OCI-LY1 (cell line): ENCODE measurements at regions not wholly inside any gene's neighbourhood (a gene's known extent, or its start where the extent isn't known, plus 50 kb on each side); places are given as distances from the start of the nearest gene placed in this dataset.

Source experiments
- H2AFZ ChIP-seq: fragments of 200-600 bp; sonication (generic), shearing (Covaris generic); 2 replicates; pipeline ENCODE4 v1.6.0; 2014; ENCODE audit warnings: antibody characterized with exemption, mild to moderate bottlenecking, low read length
- H3F3A ChIP-seq: fragments of 200-600 bp; sonication (generic), shearing (Covaris generic); 2 replicates; pipeline ENCODE4 v1.6.0; 2014; ENCODE audit warnings: mild to moderate bottlenecking, antibody characterized with exemption, low read length, moderate library complexity; ENCODE audit not compliant: insufficient read depth
- H3K27ac ChIP-seq: fragments of 200-600 bp; sonication (generic); 2 replicates; pipeline ENCODE4 v1.5.1; 2014; ENCODE audit warnings: low read length, mixed run types, mild to moderate bottlenecking, low read depth; ENCODE audit not compliant: poor library complexity, severe bottlenecking
- H3K27me3 ChIP-seq: fragments of 200-600 bp; sonication (generic); 2 replicates; pipeline ENCODE4 v1.6.0; 2014; ENCODE audit warnings: antibody characterized with exemption, mild to moderate bottlenecking, low read length, moderate library complexity; ENCODE audit not compliant: insufficient read depth
- H3K36me3 ChIP-seq: fragments of 200-600 bp; sonication (generic); 2 replicates; pipeline ENCODE4 v1.6.1; 2014; ENCODE audit warnings: mild to moderate bottlenecking, antibody characterized with exemption, low read length, moderate library complexity, mixed read lengths; ENCODE audit not compliant: insufficient read depth
- H3K4me1 ChIP-seq: fragments of 200-600 bp; sonication (generic); 2 replicates; pipeline ENCODE4 v1.5.1; 2014; ENCODE audit warnings: mild to moderate bottlenecking, low read length, moderate library complexity; ENCODE audit not compliant: insufficient read depth, severe bottlenecking
- H3K4me2 ChIP-seq: fragments of 200-600 bp; sonication (generic), shearing (Covaris generic); 2 replicates; pipeline ENCODE4 v1.6.1; 2014; ENCODE audit warnings: low read length
- H3K4me3 ChIP-seq: fragments of 200-600 bp; sonication (generic); 2 replicates; pipeline ENCODE4 v1.5.1; 2014; ENCODE audit warnings: low read length, low read depth, mild to moderate bottlenecking, mixed read lengths; ENCODE audit not compliant: poor library complexity, severe bottlenecking
- H3K79me2 ChIP-seq: fragments of 200-600 bp; shearing (Covaris generic); 2 replicates; pipeline ENCODE4 v1.6.1; 2016; ENCODE audit warnings: mixed run types, low read length, mixed read lengths; ENCODE audit not compliant: insufficient read depth
- H3K9ac ChIP-seq: fragments of 200-600 bp; sonication (generic), shearing (Covaris generic); 2 replicates; pipeline ENCODE4 v1.6.1; 2014; ENCODE audit warnings: mild to moderate bottlenecking, low read length, mixed read lengths
- H3K9me2 ChIP-seq: fragments of 200-600 bp; sonication (generic), shearing (Covaris generic); 2 replicates; pipeline ENCODE4 v1.6.1; 2014; ENCODE audit warnings: low read depth, mild to moderate bottlenecking, low read length, mixed read lengths
- H3K9me3 ChIP-seq: fragments of 200-600 bp; shearing (Covaris generic); 2 replicates; pipeline ENCODE4 v1.6.1; 2014; ENCODE audit warnings: low read length, mixed read lengths
- H4K20me1 ChIP-seq: fragments of 200-600 bp; sonication (generic), shearing (Covaris generic); 2 replicates; pipeline ENCODE4 v1.6.0; 2016; ENCODE audit warnings: mild to moderate bottlenecking, low read length; ENCODE audit not compliant: insufficient read depth
- CTCF ChIP-seq: fragments of 200-600 bp; sonication (generic), shearing (Covaris generic); IDR thresholded peaks from 2 replicates; pipeline ENCODE4 v1.5.1; 2017; ENCODE audit warnings: mild to moderate bottlenecking, antibody characterized with exemption, low read length, moderate library complexity, mixed read lengths
- EZH2 ChIP-seq: fragments of 200-600 bp; sonication (generic), shearing (Covaris generic); IDR thresholded peaks from 2 replicates; pipeline ENCODE4 v1.8.0; 2017; ENCODE audit warnings: borderline replicate concordance, mixed run types, mild to moderate bottlenecking, antibody characterized with exemption, low read length, moderate library complexity, mixed read lengths

GRCh38 chr17:79223953-79224352 is 149.3 kb downstream of the ENGASE start:
- H3K36me3 ChIP-seq = no peaks in the 10 kb centered on the region
- TF ChIP-seq EZH2 (no peak), CTCF (no peak)
- H3K27me3 ChIP-seq = no peaks in the 10 kb centered on the region; the same call in 1 of the 2 replicates
- H3K4me1 ChIP-seq = no peaks in the 10 kb centered on the region
- H3K9me3 ChIP-seq = no peaks in the 10 kb centered on the region
- H3F3A ChIP-seq = no peaks in the 10 kb centered on the region
- H2AFZ ChIP-seq = no peak overlapping the region
- H3K4me2 ChIP-seq = no peak overlapping the region
- no peak overlapping the region for H3K27ac ChIP-seq
- no peaks in the 10 kb centered on the region for H3K9me2 ChIP-seq
- H4K20me1 ChIP-seq = no peaks in the 10 kb centered on the region
- no peak overlapping the region for H3K9ac ChIP-seq
- H3K4me3 ChIP-seq = no peak overlapping the region
- H3K79me2 ChIP-seq = no peaks in the 10 kb centered on the region

GRCh38 chr17:79223471-79223870 is 148.8 kb downstream of the ENGASE start:
- Histone ChIP-seq H3K9me2 (no peaks in the 10 kb centered on the region), H3F3A (no peaks in the 10 kb centered on the region), H3K27me3 (no peaks in the 10 kb centered on the region; the same call in 1 of the 2 replicates), H3K9ac (no peak overlapping the region), H2AFZ (no peak overlapping the region), H3K79me2 (no peaks in the 10 kb centered on the region), H3K4me1 (no peaks in the 10 kb centered on the region), H3K36me3 (no peaks in the 10 kb centered on the region), H3K4me3 (no peak overlapping the region), H3K9me3 (no peaks in the 10 kb centered on the region), H4K20me1 (no peaks in the 10 kb centered on the region), H3K4me2 (no peak overlapping the region), H3K27ac (no peak overlapping the region)
- no peak for TF ChIP-seq CTCF
- TF ChIP-seq EZH2 = no peak

- Histone ChIP-seq H3K36me3 (no peaks in the 10 kb centered on the region), H3K27me3 (no peaks in the 10 kb centered on the region; the same call in 1 of the 2 replicates), H4K20me1 (no peaks in the 10 kb centered on the region), H3K4me3 (no peak overlapping the region), H2AFZ (no peak overlapping the region), H3K79me2 (no peaks in the 10 kb centered on the region), H3K9me2 (no peaks in the 10 kb centered on the region), H3K9ac (no peak overlapping the region), H3K9me3 (no peaks in the 10 kb centered on the region), H3K4me1 (no peaks in the 10 kb centered on the region), H3F3A (no peaks in the 10 kb centered on the region), H3K4me2 (no peak overlapping the region), H3K27ac (no peak overlapping the region)
- TF ChIP-seq EZH2 (no peak), CTCF (no peak)
Observed at GRCh38 chr17:79221597-79221996, 147.0 kb downstream of the ENGASE start.
